ENCODE measurements at regions not wholly inside any gene's neighbourhood (a gene's known extent, or its start where the extent isn't known, plus 50 kb on each side); places are given as distances from the start of the nearest gene placed in this dataset.

DNA sequence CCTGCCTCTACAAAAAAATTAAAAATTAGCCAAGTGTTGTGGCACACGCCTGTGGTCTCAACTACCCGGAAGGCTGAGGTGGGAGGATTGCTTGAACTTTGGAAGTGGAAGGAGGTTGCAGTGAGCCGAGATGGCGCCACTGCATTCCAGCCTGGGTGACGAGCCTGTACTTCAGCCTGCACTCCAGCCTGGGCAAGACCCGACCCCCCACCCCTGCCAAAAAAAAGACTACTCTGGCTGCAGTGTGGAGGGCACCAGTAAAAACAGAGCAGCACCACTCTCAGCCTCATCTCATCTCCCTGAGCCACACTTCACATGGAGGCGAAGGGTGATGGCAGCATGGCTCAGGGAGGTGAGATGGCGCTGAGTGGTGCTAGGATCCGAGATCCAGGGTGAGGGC is 50.3 kb upstream of the THY1 start:
- H3K36me3 ChIP-seq (ENCODE audit: insufficient read depth, low read length), result no peaks in the 10 kb centered on the region
- no peak overlapping the region for H3K9ac ChIP-seq (ENCODE audit: low read depth, low read length)
- H3K4me1 ChIP-seq (ENCODE audit: insufficient read depth, low read length), result peaks cover 5% of the 10 kb centered on the region; the same call in 1 of the 2 replicates

DNA sequence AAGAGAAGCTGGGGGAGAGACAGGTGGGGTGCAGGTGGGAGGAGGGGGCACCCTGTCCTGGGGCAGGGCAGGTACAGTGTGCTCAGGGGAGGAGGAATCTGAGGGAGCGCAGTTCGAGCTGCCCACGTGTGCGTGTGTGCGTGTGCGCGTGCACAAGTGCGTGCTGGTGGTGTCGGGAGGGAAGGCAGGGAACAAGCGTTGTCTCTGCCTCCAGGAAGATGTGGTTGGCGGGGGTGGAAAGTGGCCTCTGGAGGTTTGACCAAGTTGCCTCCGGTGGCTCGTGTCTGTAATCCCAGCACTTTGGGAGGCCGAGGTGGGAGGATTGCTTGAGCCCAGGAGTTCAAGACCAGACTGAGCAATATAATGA is 49.9 kb upstream of the THY1 start:
- Histone ChIP-seq H3K4me1 (ENCODE audit: insufficient read depth, low read length) (peaks cover 5% of the 10 kb centered on the region; the same call in 1 of the 2 replicates), H3K36me3 (ENCODE audit: insufficient read depth, low read length) (no peaks in the 10 kb centered on the region), H3K9ac (ENCODE audit: low read depth, low read length) (no peak overlapping the region), H3K9me3 (ENCODE audit: control insufficient read depth, insufficient read depth, low read length) (no peaks in the 10 kb centered on the region)

More for the DNA sequence above, 50.3 kb upstream of the THY1 start:
- no peaks in the 10 kb centered on the region for H3K9me3 ChIP-seq (ENCODE audit: control insufficient read depth, insufficient read depth, low read length)
